Vagina (tissue), 2 donors: ENCODE measurements at regions not wholly inside any gene's neighbourhood (a gene's known extent, or its start where the extent isn't known, plus 50 kb on each side); places are given as distances from the start of the nearest gene placed in this dataset.

ENCODE experiments used
- CTCF ChIP-seq, 3 experiments: fragments of 450-650 bp in 2 of 3; fragments of 200-600 bp in 1 of 3; sonication (generic) in 1 of 3; IDR thresholded peaks; one replicate each; pipeline ENCODE4 v1.5.1; 2017 to 2019; ENCODE audit warnings: antibody characterized with exemption in 3 of 3, mild to moderate bottlenecking in 2 of 3, moderate library complexity in 2 of 3
- POLR2A ChIP-seq, 2 donors: fragments of 450-650 bp; IDR thresholded peaks; one replicate each; pipeline ENCODE4 v1.6.1; 2017; ENCODE audit warnings: antibody characterized with exemption in 2 of 2, mild to moderate bottlenecking in 2 of 2, moderate library complexity in 2 of 2
- POLR2AphosphoS5 ChIP-seq, 2 donors: sonication (generic); formaldehyde crosslinking; IDR thresholded peaks; one replicate each; pipeline ENCODE4 v1.9.0; 2017; ENCODE audit warnings: antibody characterized with exemption in 2 of 2, mild to moderate bottlenecking in 2 of 2, low read depth in 1 of 2; ENCODE audit not compliant: insufficient read depth in 1 of 2

DNA sequence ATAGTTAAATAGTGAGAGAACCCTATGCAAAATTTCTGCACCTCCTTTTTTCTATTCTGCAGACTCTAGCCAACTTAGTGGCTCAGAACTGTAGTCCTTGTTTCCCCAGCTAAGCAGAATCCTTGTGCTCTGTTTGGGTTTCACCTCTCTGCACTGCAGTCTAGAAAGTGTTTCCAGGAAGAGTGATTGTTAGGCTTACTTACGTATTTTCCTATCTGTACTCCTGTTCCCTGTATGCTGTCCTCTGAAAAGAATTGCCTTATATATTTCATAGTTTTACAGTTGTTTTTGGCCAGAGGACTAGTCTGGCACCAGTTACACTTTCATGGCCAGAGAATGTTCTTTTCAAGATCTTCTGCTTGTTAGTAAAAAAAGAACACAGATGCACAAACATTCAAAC is 154.6 kb upstream of the POT1 start:
- TF ChIP-seq CTCF (IDR thresholded peaks at IDR 0.05) (no peak), POLR2A (IDR thresholded peaks at IDR 0.05) (no peak), POLR2AphosphoS5 (IDR thresholded peaks at IDR 0.05; ENCODE audit: insufficient read depth in 1 of 2, low read depth in 1 of 2) (no peak)
